IMR-90 (cell line): ENCODE measurements at regions not wholly inside any gene's neighbourhood (a gene's known extent, or its start where the extent isn't known, plus 50 kb on each side); places are given as distances from the start of the nearest gene placed in this dataset.

Experiments used
- ATAC-seq: fragments of 200-7000 bp; cut with Tn5 transposase; 2 replicates; pipeline ENCODE4 v1.9.1; 2020; ENCODE audit warnings: low read depth, mild to moderate bottlenecking, moderate library complexity
- BruUV-seq: library from RNA; stranded (reverse); fragments of 400-500 nt; replicated peaks from 2 replicates; lab custom pipeline; 2021; lab: Mats Ljungman, UMichigan
- CTCF ChIA-PET: fragments of 300-600 bp; formaldehyde crosslinking; extraction: SDS; loops from one replicate; lab custom pipeline; 2021; ENCODE audit warnings: antibody characterized with exemption; lab: Yijun Ruan, JAX
- POLR2A ChIA-PET: fragments of 300-600 bp; sonication (Branson Sonifier 250); formaldehyde crosslinking; loops from one replicate; lab custom pipeline; 2022; ENCODE audit warnings: antibody characterized with exemption; ENCODE audit not compliant: unreplicated experiment; lab: Charles Lee
- DNase-seq: peaks from one replicate; pipeline ENCODE4 v3.0.0; 2013
- H2AFZ ChIP-seq: replicated peaks from 2 replicates; pipeline ENCODE3; 2013; ENCODE audit warnings: low read length, mild to moderate bottlenecking; ENCODE audit not compliant: poor library complexity
- H2AK5ac ChIP-seq: 2 replicates; pipeline ENCODE4 v1.6.1; 2013; ENCODE audit warnings: low read depth, low read length, inconsistent platforms
- H2AK9ac ChIP-seq: replicated peaks from 2 replicates; pipeline ENCODE3; 2013; ENCODE audit warnings: mild to moderate bottlenecking, low read depth, low read length, moderate library complexity; ENCODE audit not compliant: poor library complexity
- H2BK120ac ChIP-seq: 2 replicates; pipeline ENCODE4 v1.6.1; 2013; ENCODE audit warnings: low read depth, low read length, inconsistent platforms
- H2BK15ac ChIP-seq: 3 replicates; pipeline ENCODE4 v1.6.1; 2013; ENCODE audit warnings: low read depth, low read length, inconsistent platforms
- H2BK20ac ChIP-seq: 2 replicates; pipeline ENCODE4 v1.6.1; 2013; ENCODE audit warnings: low read depth, mild to moderate bottlenecking, inconsistent platforms, low read length, moderate library complexity
- H2BK5ac ChIP-seq: 2 replicates; pipeline ENCODE4 v1.6.1; 2013; ENCODE audit warnings: mild to moderate bottlenecking, low read depth, low read length, inconsistent platforms; ENCODE audit not compliant: poor library complexity, severe bottlenecking
- H3K14ac ChIP-seq: replicated peaks from 2 replicates; pipeline ENCODE4 v1.6.1; 2013; ENCODE audit warnings: low read depth, low read length, inconsistent platforms
- H3K18ac ChIP-seq: 2 replicates; pipeline ENCODE4 v1.6.1; 2013; ENCODE audit warnings: low read depth, low read length, control low read depth
- H3K23ac ChIP-seq: 2 replicates; pipeline ENCODE4 v1.6.1; 2013; ENCODE audit warnings: low read depth, low read length, inconsistent platforms
- H3K27ac ChIP-seq: 2 replicates; pipeline ENCODE4 v1.5.1; 2013; ENCODE audit warnings: mild to moderate bottlenecking, control low read depth, low read length; ENCODE audit not compliant: insufficient read depth
- H3K27me3 ChIP-seq: 2 replicates; pipeline ENCODE4 v1.6.1; 2013; ENCODE audit warnings: low read length; ENCODE audit not compliant: control insufficient read depth, insufficient read depth
- H3K36me3 ChIP-seq: 2 replicates; pipeline ENCODE4 v1.6.1; 2013; ENCODE audit warnings: low read length, mixed read lengths; ENCODE audit not compliant: control insufficient read depth, insufficient read depth
- H3K4ac ChIP-seq: 2 replicates; pipeline ENCODE4 v1.6.1; 2013; ENCODE audit warnings: low read depth, low read length, inconsistent platforms
- H3K4me1 ChIP-seq: 2 replicates; pipeline ENCODE4 v1.6.1; 2013; ENCODE audit warnings: low read length, mixed read lengths; ENCODE audit not compliant: control insufficient read depth, insufficient read depth
- H3K4me2 ChIP-seq: 2 replicates; pipeline ENCODE4 v1.6.1; 2013; ENCODE audit warnings: low read depth, mild to moderate bottlenecking, control low read depth, low read length, moderate library complexity
- H3K4me3 ChIP-seq: 2 replicates; pipeline ENCODE4 v1.5.1; 2013; ENCODE audit warnings: low read depth, mild to moderate bottlenecking, control low read depth, low read length, moderate library complexity; ENCODE audit not compliant: insufficient read depth
- H3K56ac ChIP-seq: 2 replicates; pipeline ENCODE4 v1.6.1; 2013; ENCODE audit warnings: low read length, inconsistent platforms; ENCODE audit not compliant: insufficient read depth; ENCODE audit errors: extremely low read depth
- H3K79me1 ChIP-seq, 2 experiments: 2 replicates each; pipeline ENCODE4 v1.6.1; 2013; ENCODE audit warnings: low read length in 2 of 2, inconsistent platforms in 1 of 2, low read depth in 1 of 2
- H3K9ac ChIP-seq: 2 replicates; pipeline ENCODE4 v1.6.1; 2013; ENCODE audit warnings: low read depth, low read length, control low read depth
- H3K9me1 ChIP-seq: 2 replicates; pipeline ENCODE4 v1.6.1; 2013; ENCODE audit warnings: low read length, inconsistent platforms; ENCODE audit not compliant: insufficient read depth
- H3K9me3 ChIP-seq: 2 replicates; pipeline ENCODE4 v1.6.1; 2013; ENCODE audit warnings: low read length; ENCODE audit not compliant: control insufficient read depth, insufficient read depth
- H4K20me1 ChIP-seq: 2 replicates; pipeline ENCODE4 v1.6.1; 2013; ENCODE audit warnings: low read length, inconsistent platforms; ENCODE audit not compliant: insufficient read depth
- H4K5ac ChIP-seq: 2 replicates; pipeline ENCODE4 v1.6.1; 2013; ENCODE audit warnings: mild to moderate bottlenecking, low read depth, low read length, control low read depth
- H4K8ac ChIP-seq, 2 experiments: 2 replicates each; pipeline ENCODE4 v1.6.1; 2013; ENCODE audit warnings: low read depth in 2 of 2, low read length in 2 of 2, control low read depth in 1 of 2, inconsistent platforms in 1 of 2
- H4K91ac ChIP-seq: 2 replicates; pipeline ENCODE4 v1.6.1; 2013; ENCODE audit warnings: low read depth, low read length, inconsistent platforms; ENCODE audit not compliant: insufficient read depth
- BHLHE40 ChIP-seq: fragments of 150-350 bp; IDR thresholded peaks from 2 replicates; pipeline ENCODE4 v1.6.1; 2016; ENCODE audit warnings: mild to moderate bottlenecking, low read depth, low read length
- CTCF ChIP-seq: conservative IDR thresholded peaks from 2 replicates; pipeline ENCODE4 v1.5.1; 2012; ENCODE audit warnings: mild to moderate bottlenecking, low read depth, low read length, improper control_type of control experiment
- FOS ChIP-seq: fragments of 150-350 bp; IDR thresholded peaks from 2 replicates; pipeline ENCODE4 v1.6.1; 2016; ENCODE audit warnings: low read depth, low read length
- MAFK ChIP-seq: IDR thresholded peaks from 2 replicates; pipeline ENCODE4 v1.6.1; 2012; ENCODE audit warnings: low read depth, low read length, improper control_type of control experiment
- MAZ ChIP-seq: IDR thresholded peaks from 2 replicates; pipeline ENCODE4 v1.6.1; 2012; ENCODE audit warnings: low read depth, mild to moderate bottlenecking, low read length, improper control_type of control experiment, moderate library complexity, borderline replicate concordance
- MXI1 ChIP-seq: IDR thresholded peaks from 2 replicates; pipeline ENCODE4 v1.6.1; 2012; ENCODE audit warnings: low read depth, mild to moderate bottlenecking, low read length, moderate library complexity, borderline replicate concordance
- POLR2A ChIP-seq: IDR thresholded peaks from 2 replicates; pipeline ENCODE4 v1.6.1; 2012; ENCODE audit warnings: mild to moderate bottlenecking, low read depth, low read length
- RCOR1 ChIP-seq: IDR thresholded peaks from 2 replicates; pipeline ENCODE4 v1.6.1; 2012; ENCODE audit warnings: mild to moderate bottlenecking, low read length, improper control_type of control experiment; ENCODE audit not compliant: insufficient replicate concordance
- WGBS, 2 experiments: methylation state at CpG; one replicate each; pipeline versions ENCODE4 v1.1.5 to v1.1.7; 2013; ENCODE audit warnings: missing lambda C conversion rate in 2 of 2; ENCODE audit not compliant: insufficient read length in 1 of 2; ENCODE audit errors: extremely low coverage in 2 of 2; 5-methylcytosine and 5-hydroxymethylcytosine counted together
- dilution Hi-C: fragments of 300-500 bp; cut with HindIII; formaldehyde crosslinking; loops from one replicate; pipeline ENCODE4 v1.14.3; 2018; ENCODE audit warnings: low sequenced_read_pairs; ENCODE audit not compliant: unreplicated experiment
- in situ Hi-C: fragments of 300-500 bp; cut with MboI; formaldehyde crosslinking; loops from 3 replicates; pipeline ENCODE4 v1.14.3; 2019; ENCODE audit warnings: low sequenced_read_pairs, inconsistent platforms, mixed read lengths
- intact Hi-C: fragments of 100-400 bp; cut with micrococcal nuclease; formaldehyde crosslinking; loops from 2 replicates; pipeline ENCODE4 v1.10.0; 2022
- TF ChIP-seq, protein P1 (sequence below): fragments of 150-350 bp; IDR thresholded peaks from 2 replicates; pipeline ENCODE4 v1.6.1; 2016; ENCODE audit warnings: low read depth, mild to moderate bottlenecking, low read length, moderate library complexity, borderline replicate concordance

DNA sequence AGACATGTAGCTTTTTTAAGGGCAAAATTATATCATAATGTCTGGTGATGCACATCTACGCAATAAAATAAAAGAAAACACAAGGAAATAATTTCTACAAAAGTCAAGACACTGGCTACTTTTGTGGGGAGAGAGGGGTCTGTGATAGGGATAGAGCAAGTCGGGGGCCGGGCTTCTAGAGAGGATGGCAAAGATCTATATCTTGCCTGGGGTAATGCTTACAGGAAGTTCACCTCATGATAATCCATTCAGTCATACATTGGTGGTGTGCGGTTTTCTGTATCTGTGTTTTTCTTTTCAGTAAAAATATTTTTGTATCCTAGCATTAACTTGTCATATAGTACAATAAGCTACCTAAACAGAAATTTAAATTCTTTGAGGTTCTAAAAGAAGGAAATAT lies 178.8 kb downstream of the ARRDC4 start:
- Histone ChIP-seq H4K8ac (no peak overlapping the region), H2BK120ac (no peak overlapping the region), H2BK15ac (no peak overlapping the region), H4K5ac (no peak overlapping the region), H3K56ac (no peak overlapping the region), H3K14ac (no peak overlapping the region), H3K79me1 (no peaks in the 10 kb centered on the region), H3K4me3 (no peak overlapping the region), H4K20me1 (no peaks in the 10 kb centered on the region), H3K4ac (no peak overlapping the region), H3K23ac (no peak overlapping the region), H3K9ac (no peak overlapping the region), H2BK5ac (no peak overlapping the region), H3K18ac (no peak overlapping the region), H2BK20ac (no peak overlapping the region), H2AK9ac (no peak overlapping the region), H3K4me2 (no peak overlapping the region), H3K27me3 (no peaks in the 10 kb centered on the region), H4K91ac (no peak overlapping the region), H2AFZ (no peak overlapping the region), H3K9me1 (no peaks in the 10 kb centered on the region), H2AK5ac (no peak overlapping the region), H3K4me1 (no peaks in the 10 kb centered on the region), H3K36me3 (no peaks in the 10 kb centered on the region), H3K9me3 (peaks cover 22% of the 10 kb centered on the region), H3K27ac (no peak overlapping the region)
- no peak for ATAC-seq
- intact Hi-C loops, result no loop called here
- no TSS peak for BruUV-seq
- DNase-seq, result no peak
- POLR2A ChIA-PET, result no interaction called here
- dilution Hi-C loops, result no loop called here
- CTCF ChIA-PET, result no interaction called here
- TF ChIP-seq POLR2A, result no peak
- TF ChIP-seq RCOR1, result no peak
- no peak for TF ChIP-seq FOS
- no peak for TF ChIP-seq CTCF
- no peak for TF ChIP-seq BHLHE40
- TF ChIP-seq, protein P1, sequence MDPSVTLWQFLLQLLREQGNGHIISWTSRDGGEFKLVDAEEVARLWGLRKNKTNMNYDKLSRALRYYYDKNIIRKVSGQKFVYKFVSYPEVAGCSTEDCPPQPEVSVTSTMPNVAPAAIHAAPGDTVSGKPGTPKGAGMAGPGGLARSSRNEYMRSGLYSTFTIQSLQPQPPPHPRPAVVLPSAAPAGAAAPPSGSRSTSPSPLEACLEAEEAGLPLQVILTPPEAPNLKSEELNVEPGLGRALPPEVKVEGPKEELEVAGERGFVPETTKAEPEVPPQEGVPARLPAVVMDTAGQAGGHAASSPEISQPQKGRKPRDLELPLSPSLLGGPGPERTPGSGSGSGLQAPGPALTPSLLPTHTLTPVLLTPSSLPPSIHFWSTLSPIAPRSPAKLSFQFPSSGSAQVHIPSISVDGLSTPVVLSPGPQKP, result no peak
- TF ChIP-seq MXI1, result no peak
- TF ChIP-seq MAZ, result no peak
- TF ChIP-seq MAFK, result no peak
- in situ Hi-C loops, result no loop called here
- no CpG with 5 or more reads among the region's 4 CpGs for WGBS, 2 experiments
